WTC11 (cell line): ENCODE measurements at regions not wholly inside any gene's neighbourhood (a gene's known extent, or its start where the extent isn't known, plus 50 kb on each side); places are given as distances from the start of the nearest gene placed in this dataset.

Source experiments
- HMGA2 ChIP-seq: fragments of 250-450 bp; sonication (Bioruptor Pico); IDR thresholded peaks from 2 replicates; pipeline ENCODE4 v1.4.0; 2021; ENCODE audit warnings: mild to moderate bottlenecking, moderate library complexity
- NR2C2 ChIP-seq: sonication (generic); formaldehyde crosslinking; IDR thresholded peaks from 2 replicates; pipeline ENCODE4 v1.8.0; 2022; ENCODE audit warnings: mild to moderate bottlenecking, missing genetic modification reagents
- TP53 ChIP-seq: sonication (generic); formaldehyde crosslinking; IDR thresholded peaks from 2 replicates; pipeline ENCODE4 v1.8.1; 2023; ENCODE audit warnings: mild to moderate bottlenecking, missing genetic modification reagents
- ZBTB21 ChIP-seq: sonication (generic); formaldehyde crosslinking; IDR thresholded peaks from 2 replicates; pipeline ENCODE4 v1.8.1; 2023; ENCODE audit warnings: mild to moderate bottlenecking, missing genetic modification reagents, borderline replicate concordance
- ZNF121 ChIP-seq: sonication (generic); formaldehyde crosslinking; IDR thresholded peaks from 2 replicates; pipeline ENCODE4 v1.8.0; 2023; ENCODE audit warnings: missing genetic modification reagents
- TF ChIP-seq, protein P1 (sequence below): fragments of 200-600 bp; IDR thresholded peaks from 2 replicates; pipeline ENCODE4 v1.8.0; 2022; ENCODE audit warnings: antibody characterized with exemption
- TF ChIP-seq, protein P2 (sequence below): sonication (generic); formaldehyde crosslinking; IDR thresholded peaks from 2 replicates; pipeline ENCODE4 v1.8.1; 2022; ENCODE audit warnings: low read depth, mild to moderate bottlenecking, moderate library complexity, missing genetic modification reagents, borderline replicate concordance

DNA sequence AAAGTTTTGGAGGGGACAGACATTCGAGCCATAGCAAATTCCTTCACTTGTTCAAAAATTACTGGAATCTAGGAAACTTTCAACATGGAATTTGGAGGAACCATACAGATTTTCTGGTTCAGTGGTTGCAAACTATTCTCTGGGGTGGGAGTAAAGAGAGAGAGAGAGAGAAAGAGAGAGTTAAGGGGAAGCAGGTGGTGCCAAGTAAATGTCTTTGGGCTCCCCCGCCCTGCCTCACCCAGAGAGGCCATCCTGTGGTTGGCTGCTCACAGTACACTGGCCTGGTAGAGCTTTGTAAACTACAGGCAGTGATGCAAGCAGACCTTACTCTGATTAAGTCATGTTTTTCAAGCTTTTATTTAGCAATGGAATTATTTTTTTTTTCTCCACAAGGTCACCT lies 82.6 kb downstream of the ADAMTS15 start:
- TF ChIP-seq, protein P1, sequence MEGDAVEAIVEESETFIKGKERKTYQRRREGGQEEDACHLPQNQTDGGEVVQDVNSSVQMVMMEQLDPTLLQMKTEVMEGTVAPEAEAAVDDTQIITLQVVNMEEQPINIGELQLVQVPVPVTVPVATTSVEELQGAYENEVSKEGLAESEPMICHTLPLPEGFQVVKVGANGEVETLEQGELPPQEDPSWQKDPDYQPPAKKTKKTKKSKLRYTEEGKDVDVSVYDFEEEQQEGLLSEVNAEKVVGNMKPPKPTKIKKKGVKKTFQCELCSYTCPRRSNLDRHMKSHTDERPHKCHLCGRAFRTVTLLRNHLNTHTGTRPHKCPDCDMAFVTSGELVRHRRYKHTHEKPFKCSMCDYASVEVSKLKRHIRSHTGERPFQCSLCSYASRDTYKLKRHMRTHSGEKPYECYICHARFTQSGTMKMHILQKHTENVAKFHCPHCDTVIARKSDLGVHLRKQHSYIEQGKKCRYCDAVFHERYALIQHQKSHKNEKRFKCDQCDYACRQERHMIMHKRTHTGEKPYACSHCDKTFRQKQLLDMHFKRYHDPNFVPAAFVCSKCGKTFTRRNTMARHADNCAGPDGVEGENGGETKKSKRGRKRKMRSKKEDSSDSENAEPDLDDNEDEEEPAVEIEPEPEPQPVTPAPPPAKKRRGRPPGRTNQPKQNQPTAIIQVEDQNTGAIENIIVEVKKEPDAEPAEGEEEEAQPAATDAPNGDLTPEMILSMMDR: no peak
- TF ChIP-seq TP53: no peak
- TF ChIP-seq, protein P2, sequence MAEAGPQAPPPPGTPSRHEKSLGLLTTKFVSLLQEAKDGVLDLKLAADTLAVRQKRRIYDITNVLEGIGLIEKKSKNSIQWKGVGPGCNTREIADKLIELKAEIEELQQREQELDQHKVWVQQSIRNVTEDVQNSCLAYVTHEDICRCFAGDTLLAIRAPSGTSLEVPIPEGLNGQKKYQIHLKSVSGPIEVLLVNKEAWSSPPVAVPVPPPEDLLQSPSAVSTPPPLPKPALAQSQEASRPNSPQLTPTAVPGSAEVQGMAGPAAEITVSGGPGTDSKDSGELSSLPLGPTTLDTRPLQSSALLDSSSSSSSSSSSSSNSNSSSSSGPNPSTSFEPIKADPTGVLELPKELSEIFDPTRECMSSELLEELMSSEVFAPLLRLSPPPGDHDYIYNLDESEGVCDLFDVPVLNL (CRISPR knock-in tag): no peak
- no peak for TF ChIP-seq HMGA2 (CRISPR knock-in tag)
- no peak for TF ChIP-seq NR2C2 (CRISPR knock-in tag)
- TF ChIP-seq ZNF121: no peak
- TF ChIP-seq ZBTB21: no peak
